GM18507 (cell line): ENCODE measurements at regions not wholly inside any gene's neighbourhood (a gene's known extent, or its start where the extent isn't known, plus 50 kb on each side); places are given as distances from the start of the nearest gene placed in this dataset.
A peak's percentile ranks its signal among the peaks of the same experiment; 100 is the strongest.

Source experiments
- DNase-seq: peaks from one replicate; pipeline ENCODE4 v3.0.0; 2011; ENCODE audit warnings: low read depth; ENCODE audit not compliant: insufficient read length; ENCODE audit errors: extremely low spot score
- FAIRE-seq: peaks from 2 replicates; lab custom pipeline; 2011; peaks lifted over from hg19 to GRCh38; lab: Jason Lieb, UNC

DNA sequence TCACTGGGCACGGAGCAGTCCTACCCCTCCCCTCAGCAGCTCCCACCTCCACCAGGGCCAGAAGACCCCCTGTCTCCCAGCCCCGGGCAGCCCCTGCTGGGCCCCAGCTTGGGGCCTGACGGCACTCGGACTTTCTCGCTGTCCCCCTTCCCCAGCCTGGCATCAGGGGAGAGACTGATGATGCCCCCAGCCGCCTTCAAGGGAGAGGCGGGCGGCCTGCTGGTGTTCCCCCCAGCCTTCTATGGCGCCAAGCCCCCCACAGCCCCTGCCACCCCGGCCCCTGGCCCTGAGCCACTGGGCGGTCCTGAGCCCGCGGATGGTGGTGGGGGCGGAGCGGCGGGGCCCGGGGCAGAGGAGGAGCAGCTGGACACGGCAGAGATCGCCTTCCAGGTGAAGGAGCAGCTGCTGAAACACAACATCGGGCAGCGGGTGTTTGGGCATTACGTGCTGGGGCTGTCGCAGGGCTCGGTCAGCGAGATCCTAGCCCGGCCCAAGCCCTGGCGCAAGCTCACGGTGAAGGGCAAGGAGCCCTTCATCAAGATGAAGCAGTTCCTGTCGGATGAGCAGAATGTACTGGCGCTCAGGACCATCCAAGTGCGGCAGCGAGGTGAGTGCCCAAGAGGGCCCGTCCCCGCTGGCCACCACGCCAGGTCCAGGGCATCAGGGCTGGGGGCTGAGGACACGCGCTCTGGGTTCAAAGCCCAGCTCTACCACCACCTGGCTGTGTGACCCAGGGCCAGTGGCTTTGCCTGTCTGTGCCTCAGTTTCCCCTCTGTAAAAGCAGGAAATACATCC lies 58.6 kb downstream of the PHETA1 start:
- FAIRE-seq (no peak), DNase-seq (no peak)

- no peak for DNase-seq
- no peak for FAIRE-seq
Measured at GRCh38 chr12:111309584-111309983, 59.3 kb downstream of the PHETA1 start.

GRCh38 chr12:111308473-111308872 lies 60.4 kb downstream of the PHETA1 start:
- DNase-seq (no peak), FAIRE-seq (no peak)

GRCh38 chr12:111304642-111305071 lies 64.2 kb downstream of the PHETA1 start:
- DNase-seq (no peak), FAIRE-seq (no peak)

- DNase-seq (no peak), FAIRE-seq (no peak)
Measured at GRCh38 chr12:111303531-111303930, 65.4 kb downstream of the PHETA1 start.

DNA sequence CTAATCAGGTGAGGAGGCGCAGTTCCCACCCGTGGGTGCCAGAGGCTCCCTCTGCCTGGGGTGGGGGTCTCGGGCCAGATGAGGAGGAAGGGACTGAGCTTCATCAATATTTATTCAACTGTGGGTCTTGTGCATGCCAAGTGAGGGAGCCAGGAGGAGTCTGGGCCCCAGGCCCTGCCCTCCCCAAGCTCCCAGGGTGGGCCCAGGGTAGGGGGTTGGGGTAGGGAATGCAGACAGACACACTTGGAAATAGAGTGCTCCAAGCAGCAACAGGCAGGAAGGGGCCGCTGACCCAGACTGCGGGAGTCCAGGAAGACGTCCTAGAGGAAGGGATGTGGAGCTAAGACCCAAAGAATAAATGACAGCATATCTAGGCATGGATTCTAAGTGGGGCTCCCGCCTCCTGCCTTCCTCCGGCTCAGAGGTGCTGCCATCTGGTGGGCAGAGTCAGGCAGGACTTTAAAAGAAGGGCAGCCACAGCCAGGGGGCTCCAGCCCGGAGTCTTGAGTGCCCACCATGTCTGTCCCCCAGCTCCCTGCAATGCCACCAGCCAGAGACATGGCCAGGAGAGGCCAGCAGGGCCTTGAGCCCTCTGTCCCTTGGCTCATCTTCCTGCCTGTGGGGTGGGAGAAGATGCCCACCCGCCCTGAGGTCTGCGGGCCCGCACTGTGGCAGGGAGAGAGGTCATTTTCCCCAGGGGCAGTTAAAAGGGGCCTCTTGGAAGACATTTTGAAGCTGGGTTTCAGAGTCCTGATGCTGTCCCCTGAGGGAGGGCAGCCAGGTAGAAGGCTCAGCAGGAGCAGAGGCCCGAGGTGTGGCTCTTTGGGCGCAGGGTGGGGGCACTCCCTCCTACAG lies 70.1 kb downstream of the PHETA1 start:
- DNase-seq (peak; percentile 35), FAIRE-seq (peak; percentile 38)

GRCh38 chr12:111297703-111298426 lies 71.0 kb downstream of the PHETA1 start:
- no peak for DNase-seq
- FAIRE-seq, result no peak

DNA sequence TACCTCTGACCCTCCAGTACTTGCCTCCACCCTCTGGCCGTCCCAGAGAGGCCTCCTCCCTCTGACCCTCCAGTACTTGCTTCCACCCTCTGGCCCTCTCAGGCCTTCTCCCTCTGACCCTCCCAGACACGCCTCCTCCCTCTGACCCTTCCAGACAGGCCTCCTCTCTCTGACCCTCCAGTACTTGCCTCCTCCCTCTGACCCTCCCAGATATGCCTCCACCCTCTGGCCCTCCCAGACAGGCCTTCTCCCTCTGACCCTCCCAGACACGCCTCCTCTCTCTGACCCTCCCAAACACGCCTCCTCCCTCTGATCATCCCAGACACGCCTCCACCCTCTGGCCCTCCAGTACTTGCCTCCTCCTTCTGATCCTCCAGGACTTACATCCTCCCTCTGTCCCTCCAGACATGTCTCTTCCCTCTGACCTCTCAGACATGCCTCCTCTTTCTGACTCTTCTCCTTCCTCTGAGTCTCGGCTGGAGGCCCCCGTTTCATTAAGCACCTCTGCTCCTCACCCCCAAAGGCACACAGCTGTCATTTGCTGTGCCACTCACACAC lies 71.9 kb downstream of the PHETA1 start:
- DNase-seq (no peak), FAIRE-seq (no peak)

- FAIRE-seq, result no peak
Measured at GRCh38 chr12:111295176-111295575, 73.7 kb downstream of the PHETA1 start.

GRCh38 chr12:111293266-111294009 lies 75.5 kb downstream of the PHETA1 start:
- DNase-seq (no peak), FAIRE-seq (no peak)

More at GRCh38 chr12:111295176-111295575, 73.7 kb downstream of the PHETA1 start:
- no peak for DNase-seq

GRCh38 chr12:111291357-111291756 lies 77.5 kb downstream of the PHETA1 start:
- FAIRE-seq, result no peak
- DNase-seq, result no peak

DNA sequence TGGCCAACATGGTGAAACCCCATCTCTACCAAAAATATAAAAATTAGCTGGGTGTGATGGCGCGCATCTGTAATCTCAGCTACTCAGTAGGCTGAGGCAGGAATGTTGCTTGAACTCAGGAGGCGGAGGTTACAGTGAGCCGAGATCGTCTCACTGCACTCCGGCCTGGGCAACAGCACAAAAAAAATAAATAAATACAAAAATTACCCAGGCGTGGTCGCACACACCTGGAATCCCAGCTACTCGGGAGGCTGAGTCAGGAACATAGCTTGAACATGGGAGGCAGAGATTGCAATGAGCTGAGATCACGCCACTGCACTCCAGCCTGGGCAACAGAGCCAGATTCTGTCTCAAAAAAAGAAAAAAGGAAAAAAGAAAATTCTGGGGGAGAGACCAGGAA lies 80.1 kb downstream of the PHETA1 start:
- no peak for FAIRE-seq
- no peak for DNase-seq

DNA sequence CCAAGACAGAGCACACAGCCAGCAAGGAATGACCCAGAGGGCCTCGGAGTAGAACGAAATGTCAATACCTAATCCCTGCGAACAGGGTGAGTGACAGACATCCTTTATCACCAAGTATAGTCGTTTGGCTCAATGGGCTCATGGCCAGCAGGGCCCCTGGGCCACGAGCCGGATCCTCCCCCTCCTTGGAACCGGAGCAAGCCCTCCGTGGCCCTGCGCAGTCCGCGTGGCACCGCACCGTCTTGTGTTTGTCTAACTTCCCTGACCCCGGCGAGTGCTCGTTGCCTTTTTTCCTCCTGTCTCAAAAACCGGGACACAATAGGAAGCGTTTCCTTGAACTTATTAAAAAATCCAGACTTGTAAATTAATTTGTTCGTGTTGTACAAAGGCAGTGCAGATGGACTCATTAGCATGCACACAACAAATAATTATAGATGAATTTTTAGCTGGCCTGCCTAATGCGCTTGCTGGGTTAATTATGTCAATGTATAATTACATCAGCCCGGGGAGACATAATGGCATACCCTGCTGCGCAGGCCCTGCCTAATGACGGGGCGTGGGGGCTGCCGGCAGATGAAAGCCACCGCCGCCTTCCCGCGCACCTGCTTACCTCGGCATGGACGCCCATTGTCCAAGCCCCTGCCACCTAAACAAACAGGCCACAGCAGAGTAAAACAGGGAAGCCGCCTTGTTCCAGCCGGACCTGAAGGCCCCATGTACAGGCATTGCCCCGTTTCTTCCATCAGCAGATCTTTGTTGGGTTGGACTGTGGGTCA lies 81.6 kb downstream of the PHETA1 start:
- FAIRE-seq (no peak), DNase-seq (no peak)

DNA sequence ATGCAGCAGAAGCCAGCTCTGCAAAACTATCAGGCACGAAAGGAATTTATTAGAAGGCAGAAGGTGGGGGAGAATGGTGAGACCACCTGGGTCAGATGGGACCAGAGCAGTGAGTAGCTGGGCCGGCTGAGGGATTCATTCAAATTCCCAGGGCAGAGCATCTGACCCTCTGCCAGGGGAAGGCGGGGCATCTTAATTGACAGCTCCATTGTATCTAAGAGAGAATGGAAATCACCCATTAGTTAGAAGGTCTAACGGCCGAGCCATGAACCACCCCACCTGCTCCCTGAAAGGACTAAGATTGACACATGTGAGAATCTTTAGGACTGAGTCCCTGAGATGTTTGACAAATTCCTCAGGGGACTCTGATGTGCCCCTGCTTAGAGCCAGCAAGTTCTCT lies 83.7 kb downstream of the PHETA1 start:
- DNase-seq, result no peak
- FAIRE-seq, result no peak

GRCh38 chr12:111284709-111285108 lies 84.2 kb downstream of the PHETA1 start:
- FAIRE-seq (no peak), DNase-seq (no peak)

- FAIRE-seq, result no peak
- no peak for DNase-seq
Measured at GRCh38 chr12:111283966-111284365, 84.9 kb downstream of the PHETA1 start.

GRCh38 chr12:111283521-111283920 lies 85.4 kb downstream of the PHETA1 start:
- FAIRE-seq, result no peak
- no peak for DNase-seq

- no peak for DNase-seq
- FAIRE-seq, result no peak
Measured at GRCh38 chr12:111277570-111277969, 91.3 kb downstream of the PHETA1 start.
